HEK293T (cell line): ENCODE measurements at regions not wholly inside any gene's neighbourhood (a gene's known extent, or its start where the extent isn't known, plus 50 kb on each side); places are given as distances from the start of the nearest gene placed in this dataset.

Source experiments
- BHLHE40 ChIP-seq: fragments of 450-650 bp; IDR thresholded peaks from 2 replicates; pipeline ENCODE4 v1.6.1; 2016; ENCODE audit warnings: mild to moderate bottlenecking, moderate library complexity, borderline replicate concordance
- ELF4 ChIP-seq: fragments of 450-650 bp; IDR thresholded peaks from 2 replicates; pipeline ENCODE4 v1.6.1; 2017; ENCODE audit warnings: antibody characterized with exemption
- FOXA1 ChIP-seq: fragments of 450-650 bp; IDR thresholded peaks from 2 replicates; pipeline ENCODE4 v1.6.1; 2016; ENCODE audit warnings: mild to moderate bottlenecking
- FOXK2 ChIP-seq: fragments of 450-650 bp; IDR thresholded peaks from 2 replicates; pipeline ENCODE4 v1.6.1; 2016; ENCODE audit warnings: mild to moderate bottlenecking
- L3MBTL2 ChIP-seq: fragments of 450-650 bp; conservative IDR thresholded peaks from 2 replicates; pipeline ENCODE4 v1.6.1; 2016; ENCODE audit warnings: mild to moderate bottlenecking
- LEF1 ChIP-seq: fragments of 450-650 bp; IDR thresholded peaks from 2 replicates; pipeline ENCODE4 v1.6.1; 2017; ENCODE audit warnings: mild to moderate bottlenecking, borderline replicate concordance
- NFRKB ChIP-seq: fragments of 450-650 bp; IDR thresholded peaks from 2 replicates; pipeline ENCODE4 v1.6.1; 2016; ENCODE audit warnings: mild to moderate bottlenecking, moderate library complexity
- SP1 ChIP-seq: fragments of 450-650 bp; IDR thresholded peaks from 2 replicates; pipeline ENCODE4 v1.6.1; 2017
- SUZ12 ChIP-seq: fragments of 450-650 bp; IDR thresholded peaks from 2 replicates; pipeline ENCODE4 v1.6.1; 2016; ENCODE audit warnings: mild to moderate bottlenecking
- TARDBP ChIP-seq: fragments of 450-650 bp; IDR thresholded peaks from 2 replicates; pipeline ENCODE4 v1.6.1; 2016

- TF ChIP-seq TARDBP (no peak), LEF1 (no peak), BHLHE40 (no peak), FOXK2 (no peak), NFRKB (no peak), SUZ12 (no peak), ELF4 (no peak), L3MBTL2 (no peak), SP1 (no peak), FOXA1 (no peak)
Observed at GRCh38 chr17:5866978-5867377, 203.2 kb upstream of the WSCD1 start.
